Lower lobe of right lung (tissue), 2 donors: ENCODE measurements at regions not wholly inside any gene's neighbourhood (a gene's known extent, or its start where the extent isn't known, plus 50 kb on each side); places are given as distances from the start of the nearest gene placed in this dataset.

Experiments
- ATAC-seq, 2 donors: fragments of 200-7000 bp; cut with Tn5 transposase; one replicate each; pipeline ENCODE4 v1.9.1; 2020 to 2022; ENCODE audit warnings: mild to moderate bottlenecking in 2 of 2, moderate library complexity in 2 of 2
- DNase-seq: peaks from one replicate; pipeline ENCODE4 v3.0.0-alpha.2; 2020
- H3K27ac ChIP-seq: fragments of 200-600 bp; one replicate; pipeline ENCODE4 v1.8.0; 2022
- H3K27me3 ChIP-seq: fragments of 200-600 bp; one replicate; pipeline ENCODE4 v1.8.0; 2022; ENCODE audit warnings: low read depth
- H3K36me3 ChIP-seq: fragments of 200-600 bp; one replicate; pipeline ENCODE4 v1.8.0; 2022; ENCODE audit warnings: mild to moderate bottlenecking
- H3K4me1 ChIP-seq: fragments of 200-600 bp; one replicate; pipeline ENCODE4 v1.8.0; 2022
- H3K4me3 ChIP-seq: fragments of 200-600 bp; one replicate; pipeline ENCODE4 v1.8.0; 2022; ENCODE audit warnings: mild to moderate bottlenecking
- H3K9me3 ChIP-seq: fragments of 200-600 bp; one replicate; pipeline ENCODE4 v1.8.0; 2022
- intact Hi-C: fragments of 100-400 bp; cut with DNase I; formaldehyde crosslinking; loops from one replicate; pipeline ENCODE4 v1.11.0; 2022
- TF ChIP-seq, protein P1 (sequence below): fragments of 200-600 bp; IDR thresholded peaks from one replicate; pipeline ENCODE4 v1.8.0; 2022; ENCODE audit warnings: antibody characterized with exemption, mild to moderate bottlenecking
- donor health status: DM: no; HTN: yes; CAD: no; lungs with severe emphysema.

DNA sequence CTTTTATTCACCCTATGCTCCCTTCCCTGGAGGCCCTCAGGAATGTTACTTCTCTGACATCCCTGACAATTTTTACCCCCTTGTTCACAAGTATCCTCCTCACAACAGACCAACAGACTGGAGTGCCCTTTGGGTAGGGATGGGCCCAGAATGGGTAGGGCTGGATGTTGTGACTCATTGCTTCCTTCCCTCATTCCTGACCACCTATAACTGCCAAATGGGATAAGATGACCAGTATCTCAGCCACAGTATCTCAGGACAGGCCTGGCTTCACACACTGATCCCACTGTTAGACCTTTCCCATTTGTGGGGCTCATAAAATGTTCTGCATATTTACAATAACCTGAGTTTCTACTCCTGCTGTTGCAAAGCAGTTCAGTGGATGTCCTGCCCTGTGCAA, 223.0 kb upstream of the LRFN2 start:
- no peaks in the 10 kb centered on the region for H3K27me3 ChIP-seq
- intact Hi-C loops = no loop called here
- H3K9me3 ChIP-seq = no peaks in the 10 kb centered on the region
- TF ChIP-seq, protein P1, sequence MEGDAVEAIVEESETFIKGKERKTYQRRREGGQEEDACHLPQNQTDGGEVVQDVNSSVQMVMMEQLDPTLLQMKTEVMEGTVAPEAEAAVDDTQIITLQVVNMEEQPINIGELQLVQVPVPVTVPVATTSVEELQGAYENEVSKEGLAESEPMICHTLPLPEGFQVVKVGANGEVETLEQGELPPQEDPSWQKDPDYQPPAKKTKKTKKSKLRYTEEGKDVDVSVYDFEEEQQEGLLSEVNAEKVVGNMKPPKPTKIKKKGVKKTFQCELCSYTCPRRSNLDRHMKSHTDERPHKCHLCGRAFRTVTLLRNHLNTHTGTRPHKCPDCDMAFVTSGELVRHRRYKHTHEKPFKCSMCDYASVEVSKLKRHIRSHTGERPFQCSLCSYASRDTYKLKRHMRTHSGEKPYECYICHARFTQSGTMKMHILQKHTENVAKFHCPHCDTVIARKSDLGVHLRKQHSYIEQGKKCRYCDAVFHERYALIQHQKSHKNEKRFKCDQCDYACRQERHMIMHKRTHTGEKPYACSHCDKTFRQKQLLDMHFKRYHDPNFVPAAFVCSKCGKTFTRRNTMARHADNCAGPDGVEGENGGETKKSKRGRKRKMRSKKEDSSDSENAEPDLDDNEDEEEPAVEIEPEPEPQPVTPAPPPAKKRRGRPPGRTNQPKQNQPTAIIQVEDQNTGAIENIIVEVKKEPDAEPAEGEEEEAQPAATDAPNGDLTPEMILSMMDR = no peak
- no peak overlapping the region for H3K27ac ChIP-seq
- DNase-seq (no peak), ATAC-seq (no peak)
- H3K4me3 ChIP-seq = no peak overlapping the region
- H3K4me1 ChIP-seq = no peaks in the 10 kb centered on the region
- H3K36me3 ChIP-seq = no peaks in the 10 kb centered on the region

DNA sequence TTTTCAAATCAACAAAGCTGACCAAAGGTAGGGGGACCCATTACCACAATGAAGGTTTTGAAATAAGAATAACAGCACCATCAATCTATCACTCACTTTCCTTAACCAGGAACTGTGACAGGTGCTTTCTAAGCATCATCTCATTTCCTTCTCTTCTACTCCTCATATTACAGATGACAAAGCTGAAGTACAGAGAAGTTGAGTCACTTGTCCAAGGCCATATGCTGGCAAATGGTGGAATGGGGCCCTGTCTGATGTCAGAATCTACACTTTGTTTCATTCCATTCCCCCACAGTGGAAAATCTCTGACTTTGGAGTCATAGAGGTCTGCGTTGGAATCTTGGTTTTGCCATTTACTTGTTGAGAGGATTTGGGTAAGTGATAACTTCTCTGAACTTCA, 222.5 kb upstream of the LRFN2 start:
- DNase-seq = no peak
- no peak overlapping the region for H3K4me3 ChIP-seq
- H3K4me1 ChIP-seq = peaks cover under 1% of the 10 kb centered on the region
- TF ChIP-seq, protein P1 = no peak
- no peak for ATAC-seq
- H3K27ac ChIP-seq = no peak overlapping the region
- no peaks in the 10 kb centered on the region for H3K9me3 ChIP-seq
- intact Hi-C loops = no loop called here
- H3K27me3 ChIP-seq = no peaks in the 10 kb centered on the region
- no peaks in the 10 kb centered on the region for H3K36me3 ChIP-seq

- no peak overlapping the region for H3K27ac ChIP-seq
- H3K36me3 ChIP-seq = no peaks in the 10 kb centered on the region
- ATAC-seq (no peak), DNase-seq (no peak)
- no peaks in the 10 kb centered on the region for H3K27me3 ChIP-seq
- peaks cover 8% of the 10 kb centered on the region for H3K4me1 ChIP-seq
- TF ChIP-seq, protein P1 = no peak
- no peaks in the 10 kb centered on the region for H3K9me3 ChIP-seq
- intact Hi-C loops = no loop called here
- no peak overlapping the region for H3K4me3 ChIP-seq
Observed at GRCh38 chr6:40807484-40807883, 220.3 kb upstream of the LRFN2 start.

GRCh38 chr6:40806256-40806864, 219.2 kb upstream of the LRFN2 start:
- Histone ChIP-seq H3K4me1 (peaks cover 8% of the 10 kb centered on the region), H3K4me3 (no peak overlapping the region), H3K27me3 (no peaks in the 10 kb centered on the region), H3K27ac (no peak overlapping the region), H3K36me3 (no peaks in the 10 kb centered on the region), H3K9me3 (no peaks in the 10 kb centered on the region)
- DNase-seq (no peak), ATAC-seq (no peak)
- intact Hi-C loops = no loop called here
- TF ChIP-seq, protein P1 = no peak

DNA sequence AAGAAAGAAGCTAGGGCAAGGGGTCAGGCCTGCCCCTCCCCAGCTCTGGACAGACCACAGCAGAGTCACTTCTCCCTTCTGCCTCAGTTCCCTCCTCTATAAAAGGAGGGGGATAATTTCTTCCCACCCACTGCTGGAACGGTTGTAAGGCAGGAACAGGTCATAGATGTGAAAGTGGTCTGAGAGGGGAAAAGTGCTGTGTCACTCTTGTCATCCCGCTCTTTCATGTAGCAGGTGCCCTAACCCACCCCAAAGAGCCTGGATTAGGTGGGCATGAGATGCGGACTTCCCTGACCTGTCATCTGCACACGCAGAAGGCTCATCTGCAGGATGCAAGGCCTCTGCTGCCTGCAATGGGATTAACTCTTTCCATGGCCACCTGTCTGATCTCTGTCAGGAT, 218.2 kb upstream of the LRFN2 start:
- no peak for DNase-seq
- no peaks in the 10 kb centered on the region for H3K36me3 ChIP-seq
- peaks cover 8% of the 10 kb centered on the region for H3K4me1 ChIP-seq

More for the DNA sequence above, 218.2 kb upstream of the LRFN2 start:
- H3K4me3 ChIP-seq = no peak overlapping the region
- no peak for ATAC-seq
- H3K9me3 ChIP-seq = no peaks in the 10 kb centered on the region
- no peaks in the 10 kb centered on the region for H3K27me3 ChIP-seq
- H3K27ac ChIP-seq = no peak overlapping the region
- intact Hi-C loops = no loop called here
- TF ChIP-seq, protein P1 = no peak
